KOPT-K1 (cell line): ENCODE measurements at regions not wholly inside any gene's neighbourhood (a gene's known extent, or its start where the extent isn't known, plus 50 kb on each side); places are given as distances from the start of the nearest gene placed in this dataset.
A peak's percentile ranks its signal among the peaks of the same experiment; 100 is the strongest.

Experiments used
- H3K27ac ChIP-seq: fragments of 200-600 bp; sonication (generic); 2 replicates; pipeline ENCODE4 v1.5.1; 2016; ENCODE audit warnings: antibody characterized with exemption, mild to moderate bottlenecking, low read depth, low read length; ENCODE audit not compliant: poor library complexity, severe bottlenecking
- H3K36me3 ChIP-seq: fragments of 200-600 bp; sonication (generic); 2 replicates; pipeline ENCODE4 v1.5.1; 2017; ENCODE audit warnings: antibody characterized with exemption, mild to moderate bottlenecking, low read length, moderate library complexity; ENCODE audit not compliant: insufficient read depth
- H3K9me3 ChIP-seq: fragments of 200-600 bp; sonication (generic); 2 replicates; pipeline ENCODE4 v1.5.1; 2017; ENCODE audit warnings: antibody characterized with exemption, low read length, mild to moderate bottlenecking; ENCODE audit not compliant: insufficient read depth, poor library complexity, severe bottlenecking

- Histone ChIP-seq H3K27ac (peak overlapping the region; percentile 100), H3K9me3 (peaks cover 29% of the 10 kb centered on the region), H3K36me3 (no peaks in the 10 kb centered on the region)
These were observed 330.6 kb upstream of the TLE3 start for GRCh38 chr15:70428211-70428822.

- peaks cover 37% of the 10 kb centered on the region for H3K9me3 ChIP-seq
- H3K36me3 ChIP-seq, result no peaks in the 10 kb centered on the region
- peak overlapping the region; percentile 100 for H3K27ac ChIP-seq
These were observed 329.7 kb upstream of the TLE3 start for GRCh38 chr15:70427167-70428120.

GRCh38 chr15:70426096-70426821 is 328.5 kb upstream of the TLE3 start:
- Histone ChIP-seq H3K27ac (peak overlapping the region; percentile 100), H3K9me3 (peaks cover 48% of the 10 kb centered on the region), H3K36me3 (no peaks in the 10 kb centered on the region)

GRCh38 chr15:70424937-70425411 is 327.3 kb upstream of the TLE3 start:
- H3K27ac ChIP-seq, result peak overlapping the region; percentile 100
- H3K36me3 ChIP-seq, result no peaks in the 10 kb centered on the region
- peaks cover 48% of the 10 kb centered on the region for H3K9me3 ChIP-seq

- Histone ChIP-seq H3K9me3 (peaks cover 36% of the 10 kb centered on the region), H3K36me3 (no peaks in the 10 kb centered on the region), H3K27ac (peak overlapping the region; percentile 100)
These were observed 325.6 kb upstream of the TLE3 start for GRCh38 chr15:70423267-70423666.

GRCh38 chr15:70422342-70422741 is 324.6 kb upstream of the TLE3 start:
- H3K9me3 ChIP-seq, result peaks cover 35% of the 10 kb centered on the region
- H3K27ac ChIP-seq, result peak overlapping the region; percentile 29
- no peaks in the 10 kb centered on the region for H3K36me3 ChIP-seq

GRCh38 chr15:70420948-70421482 is 323.3 kb upstream of the TLE3 start:
- Histone ChIP-seq H3K9me3 (peaks cover 35% of the 10 kb centered on the region), H3K36me3 (no peaks in the 10 kb centered on the region), H3K27ac (no peak overlapping the region)

GRCh38 chr15:70420086-70420947 is 322.6 kb upstream of the TLE3 start:
- H3K9me3 ChIP-seq, result peaks cover 35% of the 10 kb centered on the region
- no peaks in the 10 kb centered on the region for H3K36me3 ChIP-seq
- H3K27ac ChIP-seq, result no peak overlapping the region

- H3K36me3 ChIP-seq, result no peaks in the 10 kb centered on the region
- no peak overlapping the region for H3K27ac ChIP-seq
- H3K9me3 ChIP-seq, result peaks cover 26% of the 10 kb centered on the region
These were observed 321.2 kb upstream of the TLE3 start for GRCh38 chr15:70418943-70419342.

- H3K27ac ChIP-seq, result no peak overlapping the region
These were observed 319.8 kb upstream of the TLE3 start for GRCh38 chr15:70417535-70417934.

GRCh38 chr15:70416829-70417228 is 319.1 kb upstream of the TLE3 start:
- no peak overlapping the region for H3K27ac ChIP-seq
- no peaks in the 10 kb centered on the region for H3K36me3 ChIP-seq
- H3K9me3 ChIP-seq, result peaks cover 5% of the 10 kb centered on the region

More at GRCh38 chr15:70417535-70417934, 319.8 kb upstream of the TLE3 start:
- Histone ChIP-seq H3K36me3 (no peaks in the 10 kb centered on the region), H3K9me3 (peaks cover 12% of the 10 kb centered on the region)

- Histone ChIP-seq H3K27ac (peak overlapping the region; percentile 14), H3K9me3 (no peaks in the 10 kb centered on the region)
These were observed 317.7 kb upstream of the TLE3 start for GRCh38 chr15:70415398-70415797.

GRCh38 chr15:70414626-70415025 is 316.9 kb upstream of the TLE3 start:
- no peaks in the 10 kb centered on the region for H3K36me3 ChIP-seq

More at GRCh38 chr15:70415398-70415797, 317.7 kb upstream of the TLE3 start:
- no peaks in the 10 kb centered on the region for H3K36me3 ChIP-seq

GRCh38 chr15:70412794-70413193 is 315.1 kb upstream of the TLE3 start:
- Histone ChIP-seq H3K9me3 (peaks cover 8% of the 10 kb centered on the region), H3K27ac (peak overlapping the region; percentile 28)

More at GRCh38 chr15:70414626-70415025, 316.9 kb upstream of the TLE3 start:
- Histone ChIP-seq H3K27ac (no peak overlapping the region), H3K9me3 (no peaks in the 10 kb centered on the region)

More at GRCh38 chr15:70412794-70413193, 315.1 kb upstream of the TLE3 start:
- H3K36me3 ChIP-seq, result no peaks in the 10 kb centered on the region
